H1 (cell line): ENCODE measurements at regions not wholly inside any gene's neighbourhood (a gene's known extent, or its start where the extent isn't known, plus 50 kb on each side); places are given as distances from the start of the nearest gene placed in this dataset.

ENCODE experiments used
- CHD7 ChIP-seq: fragments of 300-600 bp; sonication (generic); IDR thresholded peaks from 2 replicates; pipeline ENCODE4 v1.7.1; 2012; ENCODE audit warnings: low read length, moderate library complexity, mild to moderate bottlenecking, inconsistent platforms; ENCODE audit not compliant: insufficient replicate concordance
- CTBP2 ChIP-seq: IDR thresholded peaks from 2 replicates; pipeline ENCODE4 v1.7.0; 2011; ENCODE audit warnings: borderline replicate concordance, mild to moderate bottlenecking, moderate library complexity, mixed read lengths, low read length; ENCODE audit not compliant: insufficient read depth, insufficient read length
- MAX ChIP-seq: IDR thresholded peaks from 2 replicates; pipeline ENCODE4 v1.6.1; 2012; ENCODE audit warnings: inconsistent platforms
- ZNF274 ChIP-seq: IDR thresholded peaks from 2 replicates; pipeline ENCODE4 v1.7.0; 2012; ENCODE audit warnings: low read length, borderline replicate concordance; ENCODE audit errors: extremely low read depth

GRCh38 chr21:15209224-15209623, 144.4 kb upstream of the NRIP1 start (continued):
- TF ChIP-seq CHD7 (no peak), MAX (no peak), CTBP2 (no peak), ZNF274 (no peak)
